Esophagus muscularis mucosa (tissue), 4 donors: ENCODE measurements at regions not wholly inside any gene's neighbourhood (a gene's known extent, or its start where the extent isn't known, plus 50 kb on each side); places are given as distances from the start of the nearest gene placed in this dataset.

Source experiments
- EP300 ChIP-seq: sonication (generic); formaldehyde crosslinking; IDR thresholded peaks from one replicate; pipeline ENCODE4 v1.6.1; 2017; ENCODE audit warnings: antibody characterized with exemption
- POLR2A ChIP-seq: fragments of 450-650 bp; IDR thresholded peaks from one replicate; pipeline ENCODE4 v1.6.1; 2017; ENCODE audit warnings: antibody characterized with exemption, moderate library complexity, mild to moderate bottlenecking, low read depth
- POLR2AphosphoS5 ChIP-seq, 2 donors: sonication (generic); formaldehyde crosslinking; IDR thresholded peaks; one replicate each; pipeline ENCODE4 v1.6.1; 2017; ENCODE audit warnings: antibody characterized with exemption in 2 of 2
- TF ChIP-seq, protein P1 (sequence below), 3 experiments: fragments of 200-600 bp in 2 of 3; fragments of 450-650 bp in 1 of 3; sonication (generic) in 2 of 3; IDR thresholded peaks; one replicate each; pipeline ENCODE4 v1.5.1; 2017 to 2019; ENCODE audit warnings: antibody characterized with exemption in 3 of 3, mild to moderate bottlenecking in 2 of 3, moderate library complexity in 1 of 3

DNA sequence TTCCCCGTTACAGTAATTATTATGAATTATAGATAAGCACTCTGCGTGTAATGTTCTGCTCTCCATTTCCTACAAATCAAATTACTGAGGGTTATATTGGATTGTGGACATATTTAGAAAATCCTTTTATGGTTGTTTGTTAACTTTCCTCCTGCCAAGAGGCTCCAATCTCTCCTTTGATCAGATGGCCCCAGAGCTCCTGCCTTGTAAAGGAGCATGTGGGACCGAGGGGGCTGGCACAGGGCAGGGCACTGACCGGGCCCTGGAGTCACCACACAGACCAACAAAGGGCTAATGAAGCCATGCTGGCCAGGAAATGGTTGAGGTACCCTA, 415.9 kb downstream of the EFNA5 start:
- no peak for TF ChIP-seq POLR2A
- TF ChIP-seq, protein P1, sequence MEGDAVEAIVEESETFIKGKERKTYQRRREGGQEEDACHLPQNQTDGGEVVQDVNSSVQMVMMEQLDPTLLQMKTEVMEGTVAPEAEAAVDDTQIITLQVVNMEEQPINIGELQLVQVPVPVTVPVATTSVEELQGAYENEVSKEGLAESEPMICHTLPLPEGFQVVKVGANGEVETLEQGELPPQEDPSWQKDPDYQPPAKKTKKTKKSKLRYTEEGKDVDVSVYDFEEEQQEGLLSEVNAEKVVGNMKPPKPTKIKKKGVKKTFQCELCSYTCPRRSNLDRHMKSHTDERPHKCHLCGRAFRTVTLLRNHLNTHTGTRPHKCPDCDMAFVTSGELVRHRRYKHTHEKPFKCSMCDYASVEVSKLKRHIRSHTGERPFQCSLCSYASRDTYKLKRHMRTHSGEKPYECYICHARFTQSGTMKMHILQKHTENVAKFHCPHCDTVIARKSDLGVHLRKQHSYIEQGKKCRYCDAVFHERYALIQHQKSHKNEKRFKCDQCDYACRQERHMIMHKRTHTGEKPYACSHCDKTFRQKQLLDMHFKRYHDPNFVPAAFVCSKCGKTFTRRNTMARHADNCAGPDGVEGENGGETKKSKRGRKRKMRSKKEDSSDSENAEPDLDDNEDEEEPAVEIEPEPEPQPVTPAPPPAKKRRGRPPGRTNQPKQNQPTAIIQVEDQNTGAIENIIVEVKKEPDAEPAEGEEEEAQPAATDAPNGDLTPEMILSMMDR (IDR thresholded peaks at IDR 0.05): no peak
- TF ChIP-seq EP300: no peak
- TF ChIP-seq POLR2AphosphoS5 (IDR thresholded peaks at IDR 0.05): no peak
